Muscle of back (tissue), 3 donors: ENCODE measurements at regions not wholly inside any gene's neighbourhood (a gene's known extent, or its start where the extent isn't known, plus 50 kb on each side); places are given as distances from the start of the nearest gene placed in this dataset.
"Not testable (repeated sequence)": the region's sequence is repeated elsewhere in the genome, so short reads cannot be mapped to it uniquely, and the experiment has no call there.

ENCODE experiments used
- DNase-seq, 3 donors: peaks; one replicate each; pipeline versions ENCODE4 v3.0.0 to v3.0.0-alpha.2; 2013

GRCh38 chr18:49694402-49694801 is 118.9 kb downstream of the ACAA2 start:
- DNase-seq: no peak

- no peak for DNase-seq
Measured at GRCh38 chr18:49693717-49694005, 119.7 kb downstream of the ACAA2 start.

GRCh38 chr18:49692906-49693716 is 120.2 kb downstream of the ACAA2 start:
- peak in 1 of 3 donors; percentile 44 for DNase-seq

- peak in 2 of 3 donors; percentile 52 to 89 for DNase-seq
Measured at GRCh38 chr18:49691177-49691608, 122.1 kb downstream of the ACAA2 start.

GRCh38 chr18:49690312-49690711 is 123.0 kb downstream of the ACAA2 start:
- peak in 2 of 3 donors; percentile 15 to 93 for DNase-seq

GRCh38 chr18:49685231-49685942 is 123.5 kb downstream of the LIPG start:
- no peak for DNase-seq

- not testable (repeated sequence) for DNase-seq
Measured at GRCh38 chr18:49682803-49683190, 120.9 kb downstream of the LIPG start.

GRCh38 chr18:49682173-49682802 is 120.4 kb downstream of the LIPG start:
- DNase-seq: no peak

GRCh38 chr18:49681387-49681786 is 119.5 kb downstream of the LIPG start:
- DNase-seq: no peak

- no peak for DNase-seq
Measured at GRCh38 chr18:49678440-49678839, 116.6 kb downstream of the LIPG start.

GRCh38 chr18:49677762-49678413 is 116.0 kb downstream of the LIPG start:
- no peak for DNase-seq

- no peak for DNase-seq
Measured at GRCh38 chr18:49677081-49677480, 115.2 kb downstream of the LIPG start.

- DNase-seq: no peak
Measured at GRCh38 chr18:49673281-49673680, 111.4 kb downstream of the LIPG start.

GRCh38 chr18:49672853-49673252 is 111.0 kb downstream of the LIPG start:
- no peak for DNase-seq

- DNase-seq: no peak
Measured at GRCh38 chr18:49669403-49669802, 107.5 kb downstream of the LIPG start.

GRCh38 chr18:49668574-49669275 is 106.9 kb downstream of the LIPG start:
- peak; percentile 57 to 88 (median 77) for DNase-seq

GRCh38 chr18:49667462-49667861 is 105.6 kb downstream of the LIPG start:
- no peak for DNase-seq

GRCh38 chr18:49666045-49666775 is 104.4 kb downstream of the LIPG start:
- peak in 1 of 3 donors; percentile 46 for DNase-seq

- peak; percentile 69 to 95 (median 84) for DNase-seq
Measured at GRCh38 chr18:49663899-49664890, 102.3 kb downstream of the LIPG start.

- no peak for DNase-seq
Measured at GRCh38 chr18:49662506-49662905, 100.6 kb downstream of the LIPG start.
